ENCODE measurements at regions not wholly inside any gene's neighbourhood (a gene's known extent, or its start where the extent isn't known, plus 50 kb on each side); places are given as distances from the start of the nearest gene placed in this dataset.

DNA sequence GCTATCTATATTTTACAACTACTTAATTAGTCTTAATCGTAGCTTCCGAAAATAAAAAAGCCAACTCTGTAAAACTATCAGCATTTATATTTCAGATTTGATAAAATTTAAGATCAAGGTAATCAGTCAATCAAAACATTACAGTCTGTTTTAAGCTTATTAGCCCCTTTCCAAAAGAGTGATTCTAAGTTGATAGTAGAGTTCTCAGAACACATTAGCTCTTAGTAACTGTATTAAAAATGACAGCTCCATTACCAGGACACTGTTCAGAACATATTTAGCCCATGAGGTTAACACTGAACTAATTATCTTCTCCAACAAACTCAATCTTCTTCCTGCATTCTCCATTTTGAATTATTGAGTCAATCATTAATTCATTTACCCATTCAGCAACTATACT, 110.3 kb upstream of the PALS2 start:
- no peak overlapping the region for H3K27ac ChIP-seq
- no peaks in the 10 kb centered on the region for H3K36me3 ChIP-seq
- WGBS, 3 donors: 45 to 51% (median 48%) methylated on average over 2 of the region's 2 CpGs

DNA sequence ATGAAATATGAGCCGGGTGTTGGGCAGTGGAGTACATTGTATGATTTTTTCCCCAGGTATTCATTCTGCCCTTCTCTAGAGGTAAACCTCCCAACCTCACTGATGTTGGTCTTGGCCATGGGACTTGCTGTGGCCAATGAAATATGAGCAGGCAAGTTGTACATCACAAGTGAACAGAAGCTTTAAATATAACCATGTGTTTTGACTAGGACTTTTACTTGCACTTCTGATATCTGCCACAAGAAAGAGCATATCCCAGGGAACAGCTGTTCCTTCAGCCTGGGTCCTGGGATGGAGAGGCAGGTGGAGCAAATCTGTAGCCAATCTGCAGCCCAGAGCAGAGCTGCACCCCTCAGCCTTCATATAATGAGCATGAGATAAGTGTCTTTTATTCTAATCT, 109.8 kb upstream of the PALS2 start:
- Histone ChIP-seq H3K36me3 (no peaks in the 10 kb centered on the region), H3K4me1 (ENCODE audit: insufficient read depth) (no peaks in the 10 kb centered on the region), H3K4me3 (no peak overlapping the region), H3K27me3 (no peaks in the 10 kb centered on the region), H3K27ac (no peak overlapping the region), H3K9me3 (no peaks in the 10 kb centered on the region)
- intact Hi-C loops (cut with DNase I): no loop called here
- DNase-seq: no peak
- whole genome bisulfite sequencing, 3 donors: 88 to 97% (median 88%) methylated on average over 1 of the region's 1 CpG
- TF ChIP-seq POLR2A (IDR thresholded peaks at IDR 0.05) (no peak), EP300 (IDR thresholded peaks at IDR 0.05) (no peak)
- TF ChIP-seq, protein P1, sequence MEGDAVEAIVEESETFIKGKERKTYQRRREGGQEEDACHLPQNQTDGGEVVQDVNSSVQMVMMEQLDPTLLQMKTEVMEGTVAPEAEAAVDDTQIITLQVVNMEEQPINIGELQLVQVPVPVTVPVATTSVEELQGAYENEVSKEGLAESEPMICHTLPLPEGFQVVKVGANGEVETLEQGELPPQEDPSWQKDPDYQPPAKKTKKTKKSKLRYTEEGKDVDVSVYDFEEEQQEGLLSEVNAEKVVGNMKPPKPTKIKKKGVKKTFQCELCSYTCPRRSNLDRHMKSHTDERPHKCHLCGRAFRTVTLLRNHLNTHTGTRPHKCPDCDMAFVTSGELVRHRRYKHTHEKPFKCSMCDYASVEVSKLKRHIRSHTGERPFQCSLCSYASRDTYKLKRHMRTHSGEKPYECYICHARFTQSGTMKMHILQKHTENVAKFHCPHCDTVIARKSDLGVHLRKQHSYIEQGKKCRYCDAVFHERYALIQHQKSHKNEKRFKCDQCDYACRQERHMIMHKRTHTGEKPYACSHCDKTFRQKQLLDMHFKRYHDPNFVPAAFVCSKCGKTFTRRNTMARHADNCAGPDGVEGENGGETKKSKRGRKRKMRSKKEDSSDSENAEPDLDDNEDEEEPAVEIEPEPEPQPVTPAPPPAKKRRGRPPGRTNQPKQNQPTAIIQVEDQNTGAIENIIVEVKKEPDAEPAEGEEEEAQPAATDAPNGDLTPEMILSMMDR (IDR thresholded peaks at IDR 0.05): no peak

More for the DNA sequence above, 110.3 kb upstream of the PALS2 start:
- no peak for DNase-seq
- Histone ChIP-seq H3K4me1 (ENCODE audit: insufficient read depth) (no peaks in the 10 kb centered on the region), H3K9me3 (no peaks in the 10 kb centered on the region), H3K27me3 (no peaks in the 10 kb centered on the region), H3K4me3 (no peak overlapping the region)
- TF ChIP-seq POLR2A (IDR thresholded peaks at IDR 0.05): no peak
- TF ChIP-seq, protein P1 (IDR thresholded peaks at IDR 0.05): no peak
- no peak for TF ChIP-seq EP300 (IDR thresholded peaks at IDR 0.05)
- intact Hi-C loops (cut with DNase I): no loop called here

DNA sequence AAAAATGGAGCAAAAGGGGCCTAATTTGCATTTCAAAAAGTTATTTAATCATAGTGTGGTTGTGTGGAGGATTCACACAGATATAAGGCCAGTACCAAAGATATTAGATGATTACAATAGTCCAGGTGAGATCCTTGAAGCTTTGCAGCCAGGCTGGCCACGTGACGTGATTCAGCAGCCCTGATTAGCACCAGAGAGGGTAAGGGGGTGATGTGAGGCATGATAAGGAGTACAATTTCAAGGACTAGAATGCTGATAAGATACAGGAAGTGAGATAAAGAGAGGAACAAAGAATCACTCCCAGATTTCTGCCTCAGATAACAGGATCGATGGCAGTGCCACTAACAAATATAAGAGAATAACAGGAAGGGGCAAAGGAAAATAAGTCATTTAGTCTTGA, 108.4 kb upstream of the PALS2 start:
- no peak for TF ChIP-seq EP300 (IDR thresholded peaks at IDR 0.05)
- TF ChIP-seq, protein P1 (IDR thresholded peaks at IDR 0.05): no peak
- TF ChIP-seq POLR2A (IDR thresholded peaks at IDR 0.05): no peak
- intact Hi-C loops (cut with DNase I): no loop called here
- Histone ChIP-seq H3K4me1 (ENCODE audit: insufficient read depth) (no peaks in the 10 kb centered on the region), H3K27me3 (no peaks in the 10 kb centered on the region), H3K27ac (no peak overlapping the region), H3K9me3 (no peaks in the 10 kb centered on the region), H3K36me3 (no peaks in the 10 kb centered on the region), H3K4me3 (no peak overlapping the region)
- DNase-seq: no peak
- WGBS, 3 donors: 48 to 71% (median 68%) methylated on average over 3 of the region's 3 CpGs

DNA sequence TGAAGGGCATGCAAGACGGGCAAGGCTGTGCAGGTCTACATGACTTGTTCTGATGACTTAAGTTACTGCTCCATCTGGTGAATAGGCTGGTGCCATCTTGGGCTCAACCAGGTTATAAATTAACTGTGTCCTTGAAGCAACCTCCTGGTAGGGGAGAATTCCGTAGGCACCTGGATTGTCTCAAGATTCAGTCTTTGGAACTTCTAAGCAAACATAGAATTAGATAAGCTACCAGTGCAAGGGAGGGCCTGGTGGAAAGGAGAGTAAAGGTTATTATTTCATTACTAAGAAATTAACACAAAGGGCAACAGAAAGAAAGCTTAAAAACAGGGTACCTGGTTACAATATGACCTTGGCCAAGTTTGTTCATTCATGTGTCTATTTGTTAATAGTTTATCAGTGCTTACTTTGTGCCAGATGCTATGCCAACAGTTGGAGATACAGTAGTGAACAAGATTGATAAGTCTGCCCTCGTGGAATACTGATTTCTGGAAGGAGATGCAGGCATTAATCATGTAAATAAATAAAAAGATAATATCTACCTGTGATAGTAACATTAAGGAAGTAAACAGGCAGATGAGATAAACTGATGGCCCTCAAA, 107.0 kb upstream of the PALS2 start:
- intact Hi-C loops (cut with DNase I): no loop called here
- TF ChIP-seq, protein P1 (IDR thresholded peaks at IDR 0.05): no peak
- TF ChIP-seq EP300 (IDR thresholded peaks at IDR 0.05) (no peak), POLR2A (IDR thresholded peaks at IDR 0.05) (no peak)

More for the DNA sequence above, 107.0 kb upstream of the PALS2 start:
- H3K9me3 ChIP-seq: no peaks in the 10 kb centered on the region
- no peak overlapping the region for H3K4me3 ChIP-seq
- no peak overlapping the region for H3K27ac ChIP-seq
- no peaks in the 10 kb centered on the region for H3K27me3 ChIP-seq
- no peaks in the 10 kb centered on the region for H3K36me3 ChIP-seq
- 38 to 46% (median 42%) methylated on average over 3 of the region's 3 CpGs for WGBS, 3 donors
- H3K4me1 ChIP-seq (ENCODE audit: insufficient read depth): no peaks in the 10 kb centered on the region
- no peak for DNase-seq

Measured in ovary (tissue), 7 donors.